ENCODE measurements at regions not wholly inside any gene's neighbourhood (a gene's known extent, or its start where the extent isn't known, plus 50 kb on each side); places are given as distances from the start of the nearest gene placed in this dataset.

DNA sequence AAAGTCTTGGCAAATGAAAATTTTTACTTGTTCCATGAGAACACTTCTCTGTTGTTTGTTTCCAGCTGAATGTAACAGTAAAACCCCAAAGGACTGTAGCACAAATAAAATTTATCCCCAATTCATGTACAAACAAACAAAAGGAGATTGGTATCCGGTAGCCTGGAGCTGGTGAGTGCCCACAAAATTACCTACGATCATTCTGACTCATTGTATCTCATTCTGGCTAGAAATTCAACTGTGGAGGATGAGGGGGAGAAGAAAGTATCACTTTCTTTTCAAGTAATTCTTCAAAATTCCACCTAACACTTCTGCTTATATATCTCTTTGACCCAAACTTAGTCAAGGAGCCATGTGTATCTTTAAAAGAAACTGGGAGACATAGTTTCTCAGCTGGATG is 268.5 kb downstream of the ALG10B start:
- TF ChIP-seq, protein P1, sequence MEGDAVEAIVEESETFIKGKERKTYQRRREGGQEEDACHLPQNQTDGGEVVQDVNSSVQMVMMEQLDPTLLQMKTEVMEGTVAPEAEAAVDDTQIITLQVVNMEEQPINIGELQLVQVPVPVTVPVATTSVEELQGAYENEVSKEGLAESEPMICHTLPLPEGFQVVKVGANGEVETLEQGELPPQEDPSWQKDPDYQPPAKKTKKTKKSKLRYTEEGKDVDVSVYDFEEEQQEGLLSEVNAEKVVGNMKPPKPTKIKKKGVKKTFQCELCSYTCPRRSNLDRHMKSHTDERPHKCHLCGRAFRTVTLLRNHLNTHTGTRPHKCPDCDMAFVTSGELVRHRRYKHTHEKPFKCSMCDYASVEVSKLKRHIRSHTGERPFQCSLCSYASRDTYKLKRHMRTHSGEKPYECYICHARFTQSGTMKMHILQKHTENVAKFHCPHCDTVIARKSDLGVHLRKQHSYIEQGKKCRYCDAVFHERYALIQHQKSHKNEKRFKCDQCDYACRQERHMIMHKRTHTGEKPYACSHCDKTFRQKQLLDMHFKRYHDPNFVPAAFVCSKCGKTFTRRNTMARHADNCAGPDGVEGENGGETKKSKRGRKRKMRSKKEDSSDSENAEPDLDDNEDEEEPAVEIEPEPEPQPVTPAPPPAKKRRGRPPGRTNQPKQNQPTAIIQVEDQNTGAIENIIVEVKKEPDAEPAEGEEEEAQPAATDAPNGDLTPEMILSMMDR (IDR thresholded peaks at IDR 0.05) = no peak
- no peak for TF ChIP-seq POLR2A (IDR thresholded peaks at IDR 0.05)

Data from right lobe of liver (tissue), 4 donors.